ENCODE measurements at regions not wholly inside any gene's neighbourhood (a gene's known extent, or its start where the extent isn't known, plus 50 kb on each side); places are given as distances from the start of the nearest gene placed in this dataset.

DNA sequence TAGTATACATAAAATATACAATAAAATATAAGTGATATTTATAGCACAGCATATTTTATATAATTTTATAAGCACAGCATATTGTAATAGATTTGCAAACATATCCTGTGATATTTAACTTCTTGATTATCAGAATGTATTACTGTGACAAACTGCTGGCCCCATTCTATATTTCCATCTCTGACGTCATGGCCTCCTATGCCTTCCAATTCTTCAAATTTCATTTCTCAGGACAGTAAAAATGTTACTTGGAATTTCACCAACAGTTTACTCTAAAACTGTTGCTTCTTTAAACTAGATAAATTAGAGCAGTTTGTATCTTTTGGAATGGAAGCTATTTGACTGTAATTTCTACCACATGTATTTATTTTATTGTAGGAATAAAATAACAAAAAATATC, 102.5 kb upstream of the SLC25A13 start:
- Mint-ChIP-seq H3K9me3 (no peaks in the 10 kb centered on the region), H3K36me3 (ENCODE audit: low read depth) (no peaks in the 10 kb centered on the region), H3K4me3 (no peak overlapping the region), H3K27ac (no peak overlapping the region), H3K27me3 (ENCODE audit: low read depth) (peaks cover 14% of the 10 kb centered on the region), H3K4me1 (ENCODE audit: low read depth) (peaks cover 6% of the 10 kb centered on the region)

DNA sequence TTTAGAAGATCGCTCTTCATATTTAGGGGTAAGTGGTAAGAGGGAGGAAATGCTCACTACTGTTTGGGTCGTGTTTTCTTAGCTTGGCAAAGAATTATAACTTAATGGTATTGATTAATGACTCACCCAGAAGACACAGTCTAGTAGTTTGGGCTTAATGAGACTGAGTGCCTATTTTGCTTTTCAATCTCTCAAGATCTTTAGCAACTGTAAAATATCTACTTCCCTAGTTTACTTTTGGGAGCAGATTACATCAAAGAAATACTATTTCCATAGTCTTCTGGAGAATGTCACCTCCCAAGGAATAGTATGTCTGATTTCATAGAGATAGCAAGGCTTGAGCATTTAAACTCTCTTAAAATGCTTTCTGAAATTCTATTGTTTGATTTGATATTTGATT, 100.5 kb upstream of the SLC25A13 start:
- H3K27me3 Mint-ChIP-seq (ENCODE audit: low read depth): peaks cover 15% of the 10 kb centered on the region
- H3K4me1 Mint-ChIP-seq (ENCODE audit: low read depth): peaks cover 6% of the 10 kb centered on the region
- H3K36me3 Mint-ChIP-seq (ENCODE audit: low read depth): no peaks in the 10 kb centered on the region
- no peaks in the 10 kb centered on the region for H3K9me3 Mint-ChIP-seq
- no peak overlapping the region for H3K27ac Mint-ChIP-seq
- no peak overlapping the region for H3K4me3 Mint-ChIP-seq

DNA sequence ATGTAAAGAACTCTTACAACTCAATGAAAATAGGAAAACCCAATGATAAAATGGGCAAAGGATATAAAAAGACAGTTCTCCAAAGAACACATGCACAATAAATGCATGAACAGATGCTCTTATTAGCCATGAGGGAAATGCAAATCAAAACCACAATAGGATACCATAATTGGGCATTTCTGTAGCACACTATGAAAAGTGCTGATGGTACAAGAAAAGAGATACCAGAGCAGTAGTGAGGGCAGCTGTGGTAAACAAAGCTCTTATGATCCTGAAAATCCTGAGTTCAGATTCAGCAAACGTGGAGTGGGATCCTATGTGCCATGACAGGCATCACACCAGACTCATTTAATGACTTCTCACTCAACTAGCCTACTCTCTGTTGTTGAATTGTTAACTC, 96.7 kb upstream of the SLC25A13 start:
- H3K27me3 Mint-ChIP-seq (ENCODE audit: low read depth): peaks cover 32% of the 10 kb centered on the region
- H3K27ac Mint-ChIP-seq: no peak overlapping the region
- H3K9me3 Mint-ChIP-seq: no peaks in the 10 kb centered on the region
- H3K4me3 Mint-ChIP-seq: no peak overlapping the region
- H3K36me3 Mint-ChIP-seq (ENCODE audit: low read depth): no peaks in the 10 kb centered on the region
- peaks cover 3% of the 10 kb centered on the region for H3K4me1 Mint-ChIP-seq (ENCODE audit: low read depth)

DNA sequence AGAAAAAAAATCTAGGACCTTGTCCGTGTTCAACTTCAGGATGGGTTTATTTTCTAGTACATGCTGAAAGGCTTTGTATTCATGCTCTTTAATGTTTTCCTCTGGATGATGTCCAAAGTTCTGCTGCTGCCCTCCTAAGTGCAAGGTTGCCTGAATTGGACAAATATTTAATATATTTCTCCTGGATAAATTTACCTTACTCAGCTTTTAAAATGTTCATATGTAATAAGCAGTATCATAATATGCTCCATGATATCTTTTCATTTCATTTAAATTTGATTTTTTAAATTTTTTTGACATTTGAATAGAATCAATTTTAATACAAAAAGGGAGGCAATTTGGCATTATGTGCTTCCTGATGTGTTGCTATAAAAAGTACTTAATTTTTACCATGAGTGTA, 95.9 kb upstream of the SLC25A13 start:
- Mint-ChIP-seq H3K27ac (no peak overlapping the region), H3K4me1 (ENCODE audit: low read depth) (peaks cover 3% of the 10 kb centered on the region), H3K9me3 (no peaks in the 10 kb centered on the region), H3K36me3 (ENCODE audit: low read depth) (no peaks in the 10 kb centered on the region), H3K4me3 (no peak overlapping the region), H3K27me3 (ENCODE audit: low read depth) (peaks cover 32% of the 10 kb centered on the region)

DNA sequence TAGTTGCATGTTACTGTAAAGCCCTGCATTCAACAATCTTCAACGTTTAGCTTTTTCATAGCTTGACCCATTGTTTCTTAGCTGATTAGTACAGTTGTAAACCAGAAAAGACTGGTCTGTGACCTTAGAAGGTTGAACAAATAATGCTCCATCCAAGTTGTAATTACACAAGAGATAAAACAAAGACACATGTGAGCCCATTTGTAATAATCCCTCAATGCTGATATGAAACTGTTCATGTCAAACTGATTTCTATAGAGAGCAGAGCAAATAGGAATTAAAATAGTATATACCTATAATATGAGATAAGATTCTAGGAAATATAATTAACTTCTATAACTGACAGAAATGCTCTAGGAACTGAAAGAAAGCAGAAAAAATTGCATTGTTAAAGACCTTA, 94.7 kb upstream of the SLC25A13 start:
- Mint-ChIP-seq H3K9me3 (no peaks in the 10 kb centered on the region), H3K4me1 (ENCODE audit: low read depth) (peaks cover 3% of the 10 kb centered on the region), H3K27ac (no peak overlapping the region), H3K36me3 (ENCODE audit: low read depth) (no peaks in the 10 kb centered on the region), H3K4me3 (no peak overlapping the region), H3K27me3 (ENCODE audit: low read depth) (peaks cover 32% of the 10 kb centered on the region)

DNA sequence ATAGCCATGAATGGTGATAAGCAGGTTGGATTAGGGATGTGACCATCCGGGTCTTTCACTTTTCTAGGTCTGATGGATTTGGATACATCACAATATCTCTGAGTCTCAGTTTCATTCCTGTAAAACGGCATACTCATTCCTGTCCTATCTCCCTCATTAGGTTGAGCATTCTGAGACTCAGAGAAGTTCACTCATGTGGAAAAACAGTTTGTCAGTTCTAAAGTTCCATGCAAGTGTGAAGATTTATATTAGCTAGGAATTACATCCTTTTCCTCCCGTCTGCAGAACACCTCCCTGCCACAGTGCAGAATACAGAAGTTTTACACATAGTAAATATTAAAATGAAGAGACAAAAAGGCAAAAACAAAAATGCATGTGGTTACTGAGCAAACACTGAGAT, 94.2 kb upstream of the SLC25A13 start:
- Mint-ChIP-seq H3K27me3 (ENCODE audit: low read depth) (peaks cover 32% of the 10 kb centered on the region), H3K9me3 (no peaks in the 10 kb centered on the region), H3K27ac (no peak overlapping the region), H3K36me3 (ENCODE audit: low read depth) (no peaks in the 10 kb centered on the region), H3K4me3 (no peak overlapping the region), H3K4me1 (ENCODE audit: low read depth) (peaks cover 3% of the 10 kb centered on the region)

DNA sequence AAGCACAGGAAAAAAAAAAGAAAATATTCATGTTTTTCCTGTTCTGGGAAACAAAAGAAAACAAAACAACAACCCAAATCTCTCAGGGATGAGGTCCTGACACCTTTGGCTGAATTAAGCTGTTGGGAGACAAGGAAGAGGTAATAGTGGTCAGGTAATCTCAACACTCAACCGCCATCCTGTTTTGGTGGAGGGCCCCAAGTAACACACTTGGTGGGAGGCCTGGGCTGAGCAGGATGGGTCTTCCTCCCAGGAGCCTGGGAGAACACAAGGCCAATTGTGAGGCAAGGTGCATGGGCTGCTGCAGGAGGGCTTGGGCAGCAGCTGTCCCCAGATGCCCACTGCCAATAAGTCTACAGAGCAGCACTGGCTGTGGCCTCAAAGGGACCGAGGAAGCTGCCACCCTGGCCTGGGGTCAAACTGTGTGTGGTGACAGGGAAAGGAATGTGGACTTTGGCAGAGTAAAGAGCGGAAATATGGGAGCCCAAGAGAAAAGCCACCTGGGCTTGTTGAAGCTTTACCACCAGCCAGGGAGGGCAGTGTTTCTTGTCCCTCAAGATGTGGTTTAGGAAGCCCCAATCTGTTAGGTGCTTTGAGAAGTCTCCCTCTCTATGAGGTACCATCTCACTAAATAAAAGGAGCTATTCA, 93.5 kb upstream of the SLC25A13 start:
- Mint-ChIP-seq H3K4me1 (ENCODE audit: low read depth) (peaks cover 3% of the 10 kb centered on the region), H3K36me3 (ENCODE audit: low read depth) (no peaks in the 10 kb centered on the region), H3K27me3 (ENCODE audit: low read depth) (peaks cover 30% of the 10 kb centered on the region), H3K27ac (no peak overlapping the region), H3K9me3 (no peaks in the 10 kb centered on the region), H3K4me3 (no peak overlapping the region)

DNA sequence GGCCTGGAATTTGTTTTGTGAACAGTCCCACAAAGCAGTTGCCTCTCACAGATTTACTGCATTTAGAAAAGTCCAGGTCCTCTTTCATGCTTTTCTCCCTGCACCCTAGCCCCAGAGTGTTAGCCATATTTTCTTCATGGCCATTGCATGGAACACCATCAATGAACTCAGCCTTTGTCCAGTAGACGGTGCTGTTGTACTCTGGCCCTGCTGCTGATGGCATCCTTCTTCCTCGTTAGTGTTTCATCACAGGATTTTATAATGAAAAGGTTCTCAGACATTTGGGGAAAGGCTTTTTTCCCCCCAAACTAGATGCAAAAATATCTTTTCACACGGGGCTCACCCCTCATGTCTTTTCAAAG, 93.0 kb upstream of the SLC25A13 start:
- Mint-ChIP-seq H3K4me3 (no peak overlapping the region), H3K36me3 (ENCODE audit: low read depth) (no peaks in the 10 kb centered on the region), H3K27ac (no peak overlapping the region), H3K4me1 (ENCODE audit: low read depth) (peaks cover 3% of the 10 kb centered on the region), H3K9me3 (no peaks in the 10 kb centered on the region), H3K27me3 (ENCODE audit: low read depth) (peaks cover 27% of the 10 kb centered on the region)

DNA sequence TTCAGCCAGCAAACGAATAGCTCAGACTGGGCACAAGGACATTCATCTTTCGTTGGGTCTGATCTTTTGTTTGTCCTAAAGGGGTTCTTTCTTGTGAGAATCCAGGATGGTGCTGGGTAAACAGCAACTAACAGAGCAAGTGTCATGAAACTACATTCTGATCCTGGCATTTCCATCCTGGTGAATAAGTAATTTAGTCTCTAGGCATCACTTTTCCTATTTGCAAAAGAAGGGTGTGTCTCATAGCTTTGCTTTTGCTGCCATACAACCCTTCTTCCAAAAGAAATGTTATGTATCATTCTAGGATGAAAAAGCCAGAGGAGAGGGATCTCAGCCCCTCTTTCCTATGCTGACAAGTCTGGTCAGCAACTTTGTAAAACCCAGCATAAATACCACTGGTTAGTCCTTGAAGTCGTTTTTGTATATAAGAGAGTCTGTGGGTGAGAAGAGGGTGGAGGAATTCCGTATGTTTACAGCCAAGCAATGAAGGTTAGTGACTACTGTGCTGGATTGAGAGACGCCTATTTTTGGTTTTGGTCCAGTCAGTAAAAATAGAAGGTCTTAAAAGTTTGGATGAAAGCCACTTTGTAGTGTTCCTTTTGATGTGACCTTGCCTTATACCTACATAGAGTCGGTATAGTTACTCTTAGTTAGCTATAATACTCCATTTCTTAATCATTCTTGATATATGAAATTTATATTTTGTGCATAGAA, 88.4 kb upstream of the SLC25A13 start:
- Mint-ChIP-seq H3K27ac (no peak overlapping the region), H3K9me3 (no peaks in the 10 kb centered on the region), H3K4me1 (ENCODE audit: low read depth) (peaks cover 3% of the 10 kb centered on the region), H3K27me3 (ENCODE audit: low read depth) (peaks cover 6% of the 10 kb centered on the region), H3K4me3 (no peak overlapping the region), H3K36me3 (ENCODE audit: low read depth) (no peaks in the 10 kb centered on the region)

DNA sequence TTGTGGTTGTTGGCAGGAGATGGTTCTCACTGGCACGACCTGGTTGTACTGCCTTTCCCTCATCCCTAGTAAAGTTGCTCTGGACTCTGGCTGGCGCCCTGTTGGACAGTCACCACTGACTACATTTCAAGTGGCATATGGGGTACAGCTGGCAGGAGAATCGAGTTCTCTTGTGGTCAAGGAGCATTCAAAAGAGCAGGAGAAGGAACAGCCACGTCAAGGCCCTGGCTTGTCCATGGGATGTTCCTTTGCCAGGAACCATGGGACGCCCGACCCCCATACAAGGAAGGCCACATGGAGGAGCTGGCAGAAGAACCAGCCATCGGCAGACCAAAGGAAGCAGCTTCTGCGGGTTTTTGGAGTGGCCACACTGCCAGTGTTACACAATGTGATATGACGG, 87.0 kb upstream of the SLC25A13 start:
- Mint-ChIP-seq H3K9me3 (peaks cover 6% of the 10 kb centered on the region), H3K27ac (no peak overlapping the region), H3K4me1 (ENCODE audit: low read depth) (no peaks in the 10 kb centered on the region), H3K27me3 (ENCODE audit: low read depth) (peaks cover 13% of the 10 kb centered on the region), H3K36me3 (ENCODE audit: low read depth) (no peaks in the 10 kb centered on the region), H3K4me3 (no peak overlapping the region)

DNA sequence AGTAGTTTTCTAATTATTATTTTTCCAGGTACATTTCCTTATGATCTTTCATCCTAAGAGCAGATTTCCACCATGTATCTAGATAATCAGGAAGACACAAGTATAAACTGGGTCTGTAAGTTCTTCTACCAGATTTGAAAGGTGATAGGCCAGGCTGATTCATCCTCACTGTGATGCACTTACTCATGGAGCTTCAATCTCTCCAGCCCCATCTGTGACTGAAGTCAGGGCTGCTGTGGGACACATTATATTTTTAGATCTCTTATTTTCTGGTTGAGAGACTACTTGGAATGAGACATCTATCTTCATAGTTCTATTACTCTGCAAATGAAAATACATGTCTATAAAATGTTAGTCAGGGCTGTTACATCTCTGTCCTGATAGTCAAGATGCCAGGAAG, 85.5 kb upstream of the SLC25A13 start:
- H3K4me1 Mint-ChIP-seq (ENCODE audit: low read depth): no peaks in the 10 kb centered on the region
- H3K36me3 Mint-ChIP-seq (ENCODE audit: low read depth): no peaks in the 10 kb centered on the region
- H3K27ac Mint-ChIP-seq: no peak overlapping the region
- H3K27me3 Mint-ChIP-seq (ENCODE audit: low read depth): peaks cover 14% of the 10 kb centered on the region
- no peak overlapping the region for H3K4me3 Mint-ChIP-seq
- H3K9me3 Mint-ChIP-seq: peaks cover 12% of the 10 kb centered on the region

DNA sequence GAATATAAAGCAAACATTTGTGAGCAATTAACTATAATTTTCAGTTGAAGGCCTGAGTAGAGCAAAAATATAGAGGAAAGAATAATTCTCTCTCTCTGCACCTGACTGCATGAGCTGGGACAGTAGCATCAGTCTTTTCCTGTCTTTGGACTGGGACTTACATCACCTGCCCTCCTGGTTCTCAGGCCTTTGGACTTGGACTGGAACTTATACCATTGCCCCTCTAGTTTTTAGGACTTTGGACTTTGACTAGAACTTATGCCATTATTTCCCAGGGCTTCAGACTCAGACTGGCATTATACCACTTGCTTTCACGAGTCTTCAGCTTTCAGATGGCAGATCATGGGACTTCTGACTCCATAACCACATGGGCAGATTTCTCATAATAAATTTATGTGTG, 81.0 kb upstream of the SLC25A13 start:
- Mint-ChIP-seq H3K4me3 (no peak overlapping the region), H3K4me1 (ENCODE audit: low read depth) (no peaks in the 10 kb centered on the region), H3K27me3 (ENCODE audit: low read depth) (peaks cover 23% of the 10 kb centered on the region), H3K36me3 (ENCODE audit: low read depth) (no peaks in the 10 kb centered on the region), H3K27ac (no peak overlapping the region), H3K9me3 (peaks cover 12% of the 10 kb centered on the region)

DNA sequence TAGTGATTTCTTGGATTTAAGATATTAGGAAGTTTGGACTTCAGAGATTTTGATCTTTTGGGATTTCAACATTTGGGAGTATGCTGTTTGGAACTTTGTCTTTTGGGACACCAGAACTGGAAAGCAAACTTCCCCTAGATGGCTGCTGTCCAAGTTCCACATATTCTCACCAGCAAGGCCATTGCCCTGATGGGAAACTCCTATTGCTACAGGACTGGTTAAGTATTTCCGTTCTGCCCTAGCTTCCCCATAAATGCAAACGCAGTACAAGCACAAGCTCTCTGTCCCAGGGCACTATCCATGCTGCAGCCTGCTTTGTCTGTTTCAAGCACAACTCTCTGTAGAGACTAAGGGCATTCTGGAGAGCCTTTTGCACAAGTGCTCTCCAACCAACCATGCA, 79.3 kb upstream of the SLC25A13 start:
- Mint-ChIP-seq H3K36me3 (ENCODE audit: low read depth) (no peaks in the 10 kb centered on the region), H3K27ac (no peak overlapping the region), H3K27me3 (ENCODE audit: low read depth) (peaks cover 19% of the 10 kb centered on the region), H3K4me1 (ENCODE audit: low read depth) (no peaks in the 10 kb centered on the region), H3K9me3 (peaks cover 12% of the 10 kb centered on the region), H3K4me3 (no peak overlapping the region)

DNA sequence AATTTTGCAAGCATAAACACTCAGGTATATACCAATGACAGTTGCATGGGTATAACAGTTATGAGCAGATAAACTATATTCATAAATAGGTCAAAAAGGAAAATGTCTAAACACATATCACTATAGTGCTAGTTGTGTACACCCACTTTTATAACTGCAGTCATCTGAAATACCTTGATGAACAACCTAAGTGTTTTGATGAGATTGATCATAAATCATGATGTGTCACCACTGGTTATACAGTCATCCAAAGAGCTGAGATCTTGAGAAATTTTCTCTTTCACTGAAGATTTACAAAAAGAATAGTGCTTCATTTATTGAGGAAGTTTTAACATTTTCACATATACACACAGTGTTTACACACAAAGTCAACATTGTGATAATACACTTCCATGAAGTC, 78.6 kb upstream of the SLC25A13 start:
- H3K9me3 Mint-ChIP-seq: peaks cover 12% of the 10 kb centered on the region
- H3K36me3 Mint-ChIP-seq (ENCODE audit: low read depth): no peaks in the 10 kb centered on the region
- peaks cover 19% of the 10 kb centered on the region for H3K27me3 Mint-ChIP-seq (ENCODE audit: low read depth)
- H3K4me3 Mint-ChIP-seq: no peak overlapping the region
- no peaks in the 10 kb centered on the region for H3K4me1 Mint-ChIP-seq (ENCODE audit: low read depth)
- H3K27ac Mint-ChIP-seq: no peak overlapping the region

DNA sequence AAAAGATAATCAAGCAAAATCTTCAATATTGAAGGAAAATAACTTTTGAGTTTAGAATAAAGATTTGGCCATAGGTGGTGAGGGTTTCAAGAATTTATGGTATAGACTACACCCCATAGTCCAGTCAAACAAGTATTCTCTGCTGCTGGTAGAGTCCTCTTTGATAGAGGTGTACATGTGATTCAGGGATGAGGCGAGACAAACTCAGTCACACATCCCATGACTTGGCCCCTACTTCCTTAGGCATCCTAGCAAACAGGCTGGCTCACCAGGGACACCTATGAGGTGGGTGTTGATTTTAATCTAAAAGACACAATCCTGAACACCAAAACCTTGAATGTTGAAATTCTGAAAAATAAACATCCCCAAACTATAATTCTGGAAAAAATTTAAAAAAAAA, 78.1 kb upstream of the SLC25A13 start:
- no peaks in the 10 kb centered on the region for H3K36me3 Mint-ChIP-seq (ENCODE audit: low read depth)
- H3K27ac Mint-ChIP-seq: no peak overlapping the region
- H3K4me3 Mint-ChIP-seq: no peak overlapping the region
- H3K27me3 Mint-ChIP-seq (ENCODE audit: low read depth): peaks cover 19% of the 10 kb centered on the region
- H3K9me3 Mint-ChIP-seq: peaks cover 12% of the 10 kb centered on the region
- no peaks in the 10 kb centered on the region for H3K4me1 Mint-ChIP-seq (ENCODE audit: low read depth)
